Ishikawa (cell line): ENCODE measurements at regions not wholly inside any gene's neighbourhood (a gene's known extent, or its start where the extent isn't known, plus 50 kb on each side); places are given as distances from the start of the nearest gene placed in this dataset.

ENCODE experiments used
- EP300 ChIP-seq: IDR thresholded peaks from 2 replicates; pipeline ENCODE4 v1.6.1; 2012; ENCODE audit warnings: borderline replicate concordance
- RAD21 ChIP-seq: IDR thresholded peaks from 2 replicates; pipeline ENCODE4 v1.6.1; 2012; ENCODE audit warnings: low read depth
- TAF1 ChIP-seq: IDR thresholded peaks from 2 replicates; pipeline ENCODE4 v1.6.1; 2012; ENCODE audit warnings: low read depth, mild to moderate bottlenecking
- YY1 ChIP-seq: IDR thresholded peaks from 2 replicates; pipeline ENCODE4 v1.6.1; 2012; ENCODE audit warnings: low read depth
- ZBTB7A ChIP-seq: IDR thresholded peaks from 2 replicates; pipeline ENCODE4 v1.6.1; 2012; ENCODE audit warnings: low read depth
- TF ChIP-seq, protein P1 (sequence below): IDR thresholded peaks from 2 replicates; pipeline ENCODE4 v1.6.1; 2012

DNA sequence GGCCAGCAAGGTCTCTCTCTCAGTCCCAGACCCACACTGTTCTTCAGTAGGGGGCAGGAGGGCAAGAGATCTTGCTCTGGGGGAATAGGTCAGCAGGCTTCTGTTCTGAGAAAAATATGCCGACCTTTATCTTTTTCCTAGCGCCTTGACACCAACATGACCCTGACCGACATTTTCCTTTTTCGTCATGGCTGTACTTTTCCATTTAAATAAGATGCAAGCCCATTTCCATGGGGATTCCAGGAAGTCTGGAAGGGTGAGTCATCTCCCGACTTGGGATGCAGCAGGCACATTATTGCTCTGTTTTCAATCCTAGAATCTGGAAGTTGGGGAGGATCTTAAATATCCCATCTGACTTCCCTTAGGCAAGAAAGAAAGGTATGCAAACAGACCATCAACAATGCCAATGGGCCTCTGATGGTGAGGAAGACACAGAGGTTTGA, 261.5 kb upstream of the LRTM1 start:
- TF ChIP-seq EP300 (no peak), RAD21 (no peak), ZBTB7A (no peak), TAF1 (no peak), YY1 (no peak)
- TF ChIP-seq, protein P1, sequence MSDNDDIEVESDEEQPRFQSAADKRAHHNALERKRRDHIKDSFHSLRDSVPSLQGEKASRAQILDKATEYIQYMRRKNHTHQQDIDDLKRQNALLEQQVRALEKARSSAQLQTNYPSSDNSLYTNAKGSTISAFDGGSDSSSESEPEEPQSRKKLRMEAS, result no peak
